HEK293 (cell line): ENCODE measurements at regions not wholly inside any gene's neighbourhood (a gene's known extent, or its start where the extent isn't known, plus 50 kb on each side); places are given as distances from the start of the nearest gene placed in this dataset.

Experiments
- ATF2 ChIP-seq: fragments of 450-650 bp; formaldehyde crosslinking; IDR thresholded peaks from 2 replicates; pipeline ENCODE4 v1.5.1; 2016; ENCODE audit warnings: missing biosample characterization, missing genetic modification characterization, low read depth
- MEIS1 ChIP-seq: sonication (generic); formaldehyde crosslinking; IDR thresholded peaks from 2 replicates; pipeline ENCODE4 v1.8.1; 2022; ENCODE audit warnings: missing genetic modification reagents, mild to moderate bottlenecking, borderline replicate concordance
- PRDM4 ChIP-seq: fragments of 450-650 bp; formaldehyde crosslinking; IDR thresholded peaks from 2 replicates; pipeline ENCODE4 v1.5.1; 2017; ENCODE audit warnings: missing biosample characterization, missing genetic modification characterization
- ZBTB8A ChIP-seq: fragments of 450-650 bp; formaldehyde crosslinking; IDR thresholded peaks from 2 replicates; pipeline ENCODE4 v1.5.1; 2016; ENCODE audit warnings: missing biosample characterization, missing genetic modification characterization
- ZNF112 ChIP-seq: fragments of 450-650 bp; formaldehyde crosslinking; IDR thresholded peaks from 2 replicates; pipeline ENCODE4 v1.5.0; 2017; ENCODE audit warnings: missing biosample characterization, missing genetic modification characterization
- ZNF350 ChIP-seq: fragments of 450-650 bp; formaldehyde crosslinking; IDR thresholded peaks from 2 replicates; pipeline ENCODE4 v1.5.0; 2017; ENCODE audit warnings: missing biosample characterization, mild to moderate bottlenecking, missing genetic modification characterization
- ZNF501 ChIP-seq: fragments of 450-650 bp; formaldehyde crosslinking; IDR thresholded peaks from 2 replicates; pipeline ENCODE4 v1.5.1; 2016; ENCODE audit warnings: missing biosample characterization, missing genetic modification characterization
- ZNF530 ChIP-seq: fragments of 450-650 bp; formaldehyde crosslinking; IDR thresholded peaks from 2 replicates; pipeline ENCODE4 v1.5.1; 2016; ENCODE audit warnings: low read depth, missing biosample characterization, missing genetic modification characterization
- ZNF571 ChIP-seq: fragments of 450-650 bp; formaldehyde crosslinking; IDR thresholded peaks from 2 replicates; pipeline ENCODE4 v1.5.0; 2017; ENCODE audit warnings: missing biosample characterization, missing genetic modification characterization
- ZNF785 ChIP-seq: fragments of 450-650 bp; formaldehyde crosslinking; IDR thresholded peaks from 2 replicates; pipeline ENCODE4 v1.5.1; 2016; ENCODE audit warnings: missing biosample characterization, missing genetic modification characterization
- TF ChIP-seq, protein P1 (sequence below): fragments of 450-650 bp; formaldehyde crosslinking; IDR thresholded peaks from 2 replicates; pipeline ENCODE4 v1.5.1; 2016; ENCODE audit warnings: missing biosample characterization, missing genetic modification characterization
- TF ChIP-seq, protein P2 (sequence below): fragments of 450-650 bp; formaldehyde crosslinking; IDR thresholded peaks from 2 replicates; pipeline ENCODE4 v1.5.1; 2016; ENCODE audit warnings: missing biosample characterization, missing genetic modification characterization

- TF ChIP-seq ZNF785 (tag by site-specific recombination) (no peak), ZNF571 (tag by site-specific recombination) (no peak), PRDM4 (no peak), ATF2 (no peak), ZNF350 (tag by site-specific recombination) (no peak), ZNF112 (tag by site-specific recombination) (no peak), ZBTB8A (tag by site-specific recombination) (no peak), ZNF501 (tag by site-specific recombination) (no peak), MEIS1 (CRISPR knock-in tag) (no peak), ZNF530 (tag by site-specific recombination) (no peak)
- TF ChIP-seq, protein P1, sequence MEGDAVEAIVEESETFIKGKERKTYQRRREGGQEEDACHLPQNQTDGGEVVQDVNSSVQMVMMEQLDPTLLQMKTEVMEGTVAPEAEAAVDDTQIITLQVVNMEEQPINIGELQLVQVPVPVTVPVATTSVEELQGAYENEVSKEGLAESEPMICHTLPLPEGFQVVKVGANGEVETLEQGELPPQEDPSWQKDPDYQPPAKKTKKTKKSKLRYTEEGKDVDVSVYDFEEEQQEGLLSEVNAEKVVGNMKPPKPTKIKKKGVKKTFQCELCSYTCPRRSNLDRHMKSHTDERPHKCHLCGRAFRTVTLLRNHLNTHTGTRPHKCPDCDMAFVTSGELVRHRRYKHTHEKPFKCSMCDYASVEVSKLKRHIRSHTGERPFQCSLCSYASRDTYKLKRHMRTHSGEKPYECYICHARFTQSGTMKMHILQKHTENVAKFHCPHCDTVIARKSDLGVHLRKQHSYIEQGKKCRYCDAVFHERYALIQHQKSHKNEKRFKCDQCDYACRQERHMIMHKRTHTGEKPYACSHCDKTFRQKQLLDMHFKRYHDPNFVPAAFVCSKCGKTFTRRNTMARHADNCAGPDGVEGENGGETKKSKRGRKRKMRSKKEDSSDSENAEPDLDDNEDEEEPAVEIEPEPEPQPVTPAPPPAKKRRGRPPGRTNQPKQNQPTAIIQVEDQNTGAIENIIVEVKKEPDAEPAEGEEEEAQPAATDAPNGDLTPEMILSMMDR (tag by site-specific recombination), result no peak
- TF ChIP-seq, protein P2, sequence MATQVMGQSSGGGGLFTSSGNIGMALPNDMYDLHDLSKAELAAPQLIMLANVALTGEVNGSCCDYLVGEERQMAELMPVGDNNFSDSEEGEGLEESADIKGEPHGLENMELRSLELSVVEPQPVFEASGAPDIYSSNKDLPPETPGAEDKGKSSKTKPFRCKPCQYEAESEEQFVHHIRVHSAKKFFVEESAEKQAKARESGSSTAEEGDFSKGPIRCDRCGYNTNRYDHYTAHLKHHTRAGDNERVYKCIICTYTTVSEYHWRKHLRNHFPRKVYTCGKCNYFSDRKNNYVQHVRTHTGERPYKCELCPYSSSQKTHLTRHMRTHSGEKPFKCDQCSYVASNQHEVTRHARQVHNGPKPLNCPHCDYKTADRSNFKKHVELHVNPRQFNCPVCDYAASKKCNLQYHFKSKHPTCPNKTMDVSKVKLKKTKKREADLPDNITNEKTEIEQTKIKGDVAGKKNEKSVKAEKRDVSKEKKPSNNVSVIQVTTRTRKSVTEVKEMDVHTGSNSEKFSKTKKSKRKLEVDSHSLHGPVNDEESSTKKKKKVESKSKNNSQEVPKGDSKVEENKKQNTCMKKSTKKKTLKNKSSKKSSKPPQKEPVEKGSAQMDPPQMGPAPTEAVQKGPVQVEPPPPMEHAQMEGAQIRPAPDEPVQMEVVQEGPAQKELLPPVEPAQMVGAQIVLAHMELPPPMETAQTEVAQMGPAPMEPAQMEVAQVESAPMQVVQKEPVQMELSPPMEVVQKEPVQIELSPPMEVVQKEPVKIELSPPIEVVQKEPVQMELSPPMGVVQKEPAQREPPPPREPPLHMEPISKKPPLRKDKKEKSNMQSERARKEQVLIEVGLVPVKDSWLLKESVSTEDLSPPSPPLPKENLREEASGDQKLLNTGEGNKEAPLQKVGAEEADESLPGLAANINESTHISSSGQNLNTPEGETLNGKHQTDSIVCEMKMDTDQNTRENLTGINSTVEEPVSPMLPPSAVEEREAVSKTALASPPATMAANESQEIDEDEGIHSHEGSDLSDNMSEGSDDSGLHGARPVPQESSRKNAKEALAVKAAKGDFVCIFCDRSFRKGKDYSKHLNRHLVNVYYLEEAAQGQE (tag by site-specific recombination), result no peak
Observed at GRCh38 chr2:142615876-142616275, 261.6 kb upstream of the KYNU start.
